ENCODE measurements at regions not wholly inside any gene's neighbourhood (a gene's known extent, or its start where the extent isn't known, plus 50 kb on each side); places are given as distances from the start of the nearest gene placed in this dataset.
A peak's percentile ranks its signal among the peaks of the same experiment; 100 is the strongest.

DNA sequence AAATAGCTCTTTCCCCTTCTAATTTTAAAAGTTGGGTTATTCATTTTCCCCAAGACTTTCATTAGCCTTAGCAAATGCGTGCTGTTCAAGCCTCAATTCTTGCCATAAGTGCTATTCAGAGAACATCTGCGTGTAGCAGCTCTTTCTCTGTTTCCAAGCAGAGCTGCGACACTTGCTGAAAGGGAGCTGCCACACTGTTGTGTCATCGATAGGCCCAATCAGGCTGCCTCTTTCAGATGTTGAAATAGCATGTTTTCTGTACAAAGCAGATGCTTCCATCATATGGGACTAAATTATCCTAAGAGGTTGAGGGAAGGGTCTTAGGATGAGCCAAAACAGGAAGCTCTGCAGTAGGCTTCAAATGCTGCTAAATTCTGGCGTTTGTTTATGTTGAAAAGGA, 220.9 kb upstream of the CDC14C start:
- no peak for DNase-seq (ENCODE audit: low read depth in 1 of 2, low spot score in 1 of 2)
- H3K9me3 ChIP-seq (ENCODE audit: low read depth) = no peaks in the 10 kb centered on the region
- H3K36me3 ChIP-seq = no peaks in the 10 kb centered on the region
- no peak overlapping the region for H3K27ac ChIP-seq
- H3K4me1 ChIP-seq (ENCODE audit: low read depth) = no peaks in the 10 kb centered on the region
- TF ChIP-seq, protein P1, sequence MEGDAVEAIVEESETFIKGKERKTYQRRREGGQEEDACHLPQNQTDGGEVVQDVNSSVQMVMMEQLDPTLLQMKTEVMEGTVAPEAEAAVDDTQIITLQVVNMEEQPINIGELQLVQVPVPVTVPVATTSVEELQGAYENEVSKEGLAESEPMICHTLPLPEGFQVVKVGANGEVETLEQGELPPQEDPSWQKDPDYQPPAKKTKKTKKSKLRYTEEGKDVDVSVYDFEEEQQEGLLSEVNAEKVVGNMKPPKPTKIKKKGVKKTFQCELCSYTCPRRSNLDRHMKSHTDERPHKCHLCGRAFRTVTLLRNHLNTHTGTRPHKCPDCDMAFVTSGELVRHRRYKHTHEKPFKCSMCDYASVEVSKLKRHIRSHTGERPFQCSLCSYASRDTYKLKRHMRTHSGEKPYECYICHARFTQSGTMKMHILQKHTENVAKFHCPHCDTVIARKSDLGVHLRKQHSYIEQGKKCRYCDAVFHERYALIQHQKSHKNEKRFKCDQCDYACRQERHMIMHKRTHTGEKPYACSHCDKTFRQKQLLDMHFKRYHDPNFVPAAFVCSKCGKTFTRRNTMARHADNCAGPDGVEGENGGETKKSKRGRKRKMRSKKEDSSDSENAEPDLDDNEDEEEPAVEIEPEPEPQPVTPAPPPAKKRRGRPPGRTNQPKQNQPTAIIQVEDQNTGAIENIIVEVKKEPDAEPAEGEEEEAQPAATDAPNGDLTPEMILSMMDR (IDR thresholded peaks at IDR 0.05; ENCODE audit: low read depth, low read length) = no peak
- H3K27me3 ChIP-seq = no peaks in the 10 kb centered on the region
- no peak overlapping the region for H3K4me3 ChIP-seq

DNA sequence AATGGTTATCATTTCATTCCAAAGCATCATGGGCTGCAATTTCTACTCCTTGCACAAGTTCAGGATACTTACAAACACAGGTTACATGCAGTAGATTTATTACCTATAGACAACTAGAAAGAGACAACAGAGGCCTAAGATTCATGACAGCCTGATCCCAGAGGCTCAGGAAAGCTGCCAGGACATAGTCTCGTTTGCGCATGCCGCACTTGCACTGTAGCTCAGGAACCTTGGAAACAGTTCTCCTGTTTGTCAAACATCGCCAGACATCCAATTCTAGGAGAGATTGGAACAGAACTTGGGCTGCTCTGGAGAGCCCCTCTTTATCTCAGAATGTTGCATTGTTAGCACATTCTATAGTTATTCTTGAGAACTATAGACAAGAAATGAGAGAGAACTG, 216.2 kb upstream of the CDC14C start:
- Histone ChIP-seq H3K9me3 (ENCODE audit: low read depth) (no peaks in the 10 kb centered on the region), H3K27ac (no peak overlapping the region), H3K36me3 (no peaks in the 10 kb centered on the region), H3K27me3 (no peaks in the 10 kb centered on the region), H3K4me3 (no peak overlapping the region), H3K4me1 (ENCODE audit: low read depth) (no peaks in the 10 kb centered on the region)
- TF ChIP-seq, protein P1 (IDR thresholded peaks at IDR 0.05; ENCODE audit: low read depth, low read length) = no peak
- no peak for DNase-seq (ENCODE audit: low read depth in 1 of 2, low spot score in 1 of 2)

DNA sequence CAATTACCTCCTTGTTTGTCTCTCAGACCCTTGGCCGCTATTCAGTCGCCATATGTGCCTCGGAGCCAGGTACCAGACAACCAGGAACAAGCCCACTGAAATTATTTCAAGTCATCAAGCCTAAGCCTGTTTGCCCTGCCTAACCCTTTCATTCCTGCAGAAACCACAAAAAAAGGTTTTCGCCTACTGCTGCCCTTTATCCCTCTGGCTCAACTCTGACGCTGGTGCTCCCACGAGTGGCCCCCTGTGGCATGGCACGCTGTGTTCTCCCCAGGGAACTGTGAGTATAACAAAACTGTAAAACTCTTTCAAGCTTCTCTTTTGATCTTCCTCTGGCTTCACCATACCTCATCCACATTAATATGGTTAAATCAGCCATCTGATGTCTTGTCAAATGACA, 215.7 kb upstream of the CDC14C start:
- TF ChIP-seq, protein P1 (IDR thresholded peaks at IDR 0.05; ENCODE audit: low read depth, low read length) = no peak
- peak in 1 of 2 donors; percentile 13 for DNase-seq (ENCODE audit: low read depth in 1 of 2, low spot score in 1 of 2)
- H3K4me1 ChIP-seq (ENCODE audit: low read depth) = no peaks in the 10 kb centered on the region
- H3K36me3 ChIP-seq = no peaks in the 10 kb centered on the region
- no peak overlapping the region for H3K27ac ChIP-seq
- H3K9me3 ChIP-seq (ENCODE audit: low read depth) = no peaks in the 10 kb centered on the region
- H3K27me3 ChIP-seq = no peaks in the 10 kb centered on the region
- H3K4me3 ChIP-seq = no peak overlapping the region

DNA sequence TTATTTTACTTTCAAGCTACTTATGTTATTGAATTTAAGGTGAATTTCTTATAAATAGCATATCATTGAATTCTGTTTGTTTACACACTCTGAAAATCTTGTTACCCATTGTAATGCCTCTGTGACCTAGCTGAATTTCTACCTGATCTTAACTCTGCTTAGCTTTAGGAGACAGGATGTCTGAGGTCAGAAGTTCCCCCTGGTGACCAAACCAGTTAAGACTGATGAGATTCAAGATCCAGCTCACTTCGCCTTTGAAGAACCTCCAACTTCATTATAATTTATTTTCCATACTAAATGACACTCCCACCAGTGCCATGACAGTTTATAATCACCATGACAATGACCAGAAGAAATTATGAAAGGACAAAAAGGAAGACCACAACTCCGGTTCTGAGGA, 213.4 kb upstream of the CDC14C start:
- Histone ChIP-seq H3K36me3 (no peaks in the 10 kb centered on the region), H3K4me3 (no peak overlapping the region), H3K4me1 (ENCODE audit: low read depth) (no peaks in the 10 kb centered on the region), H3K27ac (no peak overlapping the region), H3K9me3 (ENCODE audit: low read depth) (no peaks in the 10 kb centered on the region), H3K27me3 (no peaks in the 10 kb centered on the region)
- no peak for DNase-seq (ENCODE audit: low read depth in 1 of 2, low spot score in 1 of 2)
- TF ChIP-seq, protein P1 (IDR thresholded peaks at IDR 0.05; ENCODE audit: low read depth, low read length) = no peak

DNA sequence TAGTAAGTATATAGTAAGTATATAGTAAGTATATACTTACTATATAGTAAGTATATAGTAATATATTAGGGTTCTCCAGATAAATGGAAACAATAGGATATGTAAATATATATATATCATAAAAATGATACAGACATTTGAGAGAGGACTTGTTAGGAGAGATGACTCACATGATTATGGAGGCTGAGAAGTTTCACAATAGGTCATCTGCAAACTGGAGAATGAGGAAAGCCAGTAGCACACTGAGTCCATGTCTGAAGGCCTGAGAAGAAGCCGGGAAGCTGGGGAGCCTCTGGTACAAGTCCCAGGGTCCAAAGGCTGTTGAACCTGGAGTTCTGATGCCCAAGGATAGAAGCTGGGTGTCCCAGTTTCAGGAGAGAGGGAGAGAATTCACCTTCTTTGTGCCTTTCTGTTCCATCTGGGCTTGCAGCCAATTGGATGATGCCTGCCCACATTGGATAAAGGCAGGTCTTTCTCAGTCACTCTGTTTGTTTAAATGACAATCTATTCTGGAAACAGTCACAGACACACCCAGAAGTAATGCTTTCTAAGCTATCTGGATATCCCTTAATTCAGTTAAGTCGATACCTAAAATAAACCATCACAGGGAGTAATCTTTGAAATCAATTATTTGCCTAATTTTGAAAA, 205.5 kb upstream of the CDC14C start:
- Histone ChIP-seq H3K27ac (no peak overlapping the region), H3K9me3 (ENCODE audit: low read depth) (no peaks in the 10 kb centered on the region), H3K4me1 (ENCODE audit: low read depth) (no peaks in the 10 kb centered on the region), H3K4me3 (no peak overlapping the region), H3K27me3 (no peaks in the 10 kb centered on the region), H3K36me3 (no peaks in the 10 kb centered on the region)
- DNase-seq (ENCODE audit: low read depth in 1 of 2, low spot score in 1 of 2) = no peak
- TF ChIP-seq, protein P1 (IDR thresholded peaks at IDR 0.05; ENCODE audit: low read depth, low read length) = no peak

Data from cardiac muscle cell (in vitro differentiated cells and primary cell).